Esophagus muscularis mucosa (tissue), 4 donors: ENCODE measurements at regions not wholly inside any gene's neighbourhood (a gene's known extent, or its start where the extent isn't known, plus 50 kb on each side); places are given as distances from the start of the nearest gene placed in this dataset.

ENCODE experiments used
- CTCF ChIP-seq, 3 experiments: fragments of 200-600 bp in 2 of 3; fragments of 450-650 bp in 1 of 3; sonication (generic) in 2 of 3; IDR thresholded peaks; one replicate each; pipeline ENCODE4 v1.5.1; 2017 to 2019; ENCODE audit warnings: antibody characterized with exemption in 3 of 3, mild to moderate bottlenecking in 2 of 3, moderate library complexity in 1 of 3
- EP300 ChIP-seq: sonication (generic); formaldehyde crosslinking; IDR thresholded peaks from one replicate; pipeline ENCODE4 v1.6.1; 2017; ENCODE audit warnings: antibody characterized with exemption
- POLR2A ChIP-seq: fragments of 450-650 bp; IDR thresholded peaks from one replicate; pipeline ENCODE4 v1.6.1; 2017; ENCODE audit warnings: antibody characterized with exemption, moderate library complexity, mild to moderate bottlenecking, low read depth

GRCh38 chr20:4088766-4089165 lies 59.9 kb upstream of the SMOX start:
- TF ChIP-seq CTCF (IDR thresholded peaks at IDR 0.05) (no peak), POLR2A (no peak), EP300 (no peak)
